Hepatocyte (in vitro differentiated cells): ENCODE measurements at regions not wholly inside any gene's neighbourhood (a gene's known extent, or its start where the extent isn't known, plus 50 kb on each side); places are given as distances from the start of the nearest gene placed in this dataset.

Source experiments
- DNase-seq: peaks from one replicate; pipeline ENCODE4 v3.0.0-alpha.2; 2016; ENCODE audit warnings: low spot score
- H2AFZ ChIP-seq: fragments of 200-600 bp; sonication (generic); 2 replicates; pipeline ENCODE4 v1.6.0; 2016; ENCODE audit warnings: antibody characterized with exemption, mild to moderate bottlenecking
- H3K27ac ChIP-seq: fragments of 200-600 bp; sonication (generic); 2 replicates; pipeline ENCODE4 v1.5.1; 2016; ENCODE audit warnings: mild to moderate bottlenecking
- H3K27me3 ChIP-seq: fragments of 200-600 bp; sonication (generic); 2 replicates; pipeline ENCODE4 v1.6.1; 2016
- H3K36me3 ChIP-seq: fragments of 200-600 bp; sonication (generic); replicated peaks from 2 replicates; pipeline ENCODE4 v1.5.1; 2016; ENCODE audit warnings: low read depth; ENCODE audit not compliant: insufficient read depth
- H3K4me1 ChIP-seq: fragments of 200-600 bp; sonication (generic); 2 replicates; pipeline ENCODE4 v1.5.1; 2016; ENCODE audit warnings: mild to moderate bottlenecking, moderate library complexity; ENCODE audit not compliant: insufficient read depth
- H3K4me2 ChIP-seq: fragments of 200-600 bp; sonication (generic); 2 replicates; pipeline ENCODE4 v1.6.0; 2016
- H3K4me3 ChIP-seq: fragments of 200-600 bp; sonication (generic); 2 replicates; pipeline ENCODE4 v1.5.1; 2016; ENCODE audit warnings: mild to moderate bottlenecking
- H3K79me2 ChIP-seq: fragments of 200-600 bp; sonication (generic); 2 replicates; pipeline ENCODE4 v1.6.0; 2017; ENCODE audit warnings: mild to moderate bottlenecking
- H3K9me2 ChIP-seq: fragments of 200-600 bp; sonication (generic); replicated peaks from 2 replicates; pipeline ENCODE4 v1.6.0; 2017; ENCODE audit warnings: mild to moderate bottlenecking; ENCODE audit not compliant: insufficient read depth
- H3K9me3 ChIP-seq: fragments of 200-600 bp; sonication (generic); 2 replicates; pipeline ENCODE4 v1.5.1; 2016; ENCODE audit warnings: low read depth, mild to moderate bottlenecking
- H4K20me1 ChIP-seq: fragments of 200-600 bp; sonication (generic); 2 replicates; pipeline ENCODE4 v1.6.0; 2016; ENCODE audit warnings: mild to moderate bottlenecking; ENCODE audit not compliant: insufficient read depth, poor library complexity, severe bottlenecking
- CTCF ChIP-seq: fragments of 200-600 bp; sonication (generic); IDR thresholded peaks from 2 replicates; pipeline ENCODE4 v1.5.1; 2016; ENCODE audit warnings: antibody characterized with exemption, mild to moderate bottlenecking; ENCODE audit not compliant: poor library complexity
- EZH2 ChIP-seq: fragments of 200-600 bp; sonication (generic); IDR thresholded peaks from 2 replicates; pipeline ENCODE4 v1.6.1; 2016; ENCODE audit warnings: antibody characterized with exemption, mild to moderate bottlenecking, borderline replicate concordance
- EZH2phosphoT487 ChIP-seq: fragments of 200-600 bp; sonication (generic); IDR thresholded peaks from one replicate; pipeline ENCODE4 v1.6.1; 2018; ENCODE audit warnings: antibody characterized with exemption, mild to moderate bottlenecking, low read depth, moderate library complexity; ENCODE audit not compliant: unreplicated experiment, severe bottlenecking
- WGBS: methylation state at CpG from one replicate; pipeline ENCODE4 v1.1.6; 2016; ENCODE audit warnings: low lambda C conversion rate; ENCODE audit errors: missing lambda C conversion rate; 5-methylcytosine and 5-hydroxymethylcytosine counted together

- H3K4me2 ChIP-seq: no peak overlapping the region
- DNase-seq: no peak
- H3K27me3 ChIP-seq: no peaks in the 10 kb centered on the region
- H3K9me3 ChIP-seq: no peaks in the 10 kb centered on the region
- no peaks in the 10 kb centered on the region for H3K9me2 ChIP-seq
- H3K4me1 ChIP-seq: peaks cover 24% of the 10 kb centered on the region
- H3K79me2 ChIP-seq: no peaks in the 10 kb centered on the region
- H2AFZ ChIP-seq: no peak overlapping the region
- no peaks in the 10 kb centered on the region for H4K20me1 ChIP-seq
- TF ChIP-seq EZH2 (no peak), CTCF (no peak), EZH2phosphoT487 (no peak)
- no peaks in the 10 kb centered on the region for H3K36me3 ChIP-seq
- no peak overlapping the region for H3K27ac ChIP-seq
- WGBS: 87% methylated on average over 4 of the region's 4 CpGs
- H3K4me3 ChIP-seq: no peak overlapping the region
Observed at GRCh38 chr2:8482432-8482831, 199.4 kb upstream of the ID2 start.

GRCh38 chr2:8484502-8485283, 197.2 kb upstream of the ID2 start:
- DNase-seq: no peak
- H3K4me1 ChIP-seq: peaks cover 2% of the 10 kb centered on the region
- H2AFZ ChIP-seq: no peak overlapping the region
- 89% methylated on average over 7 of the region's 7 CpGs for WGBS
- no peaks in the 10 kb centered on the region for H3K36me3 ChIP-seq
- H3K27ac ChIP-seq: no peak overlapping the region
- H3K4me3 ChIP-seq: no peak overlapping the region
- H3K4me2 ChIP-seq: no peak overlapping the region
- no peak for TF ChIP-seq EZH2
- TF ChIP-seq CTCF: no peak
- TF ChIP-seq EZH2phosphoT487: no peak
- H3K9me3 ChIP-seq: no peaks in the 10 kb centered on the region
- H4K20me1 ChIP-seq: no peaks in the 10 kb centered on the region
- no peaks in the 10 kb centered on the region for H3K27me3 ChIP-seq
- no peaks in the 10 kb centered on the region for H3K79me2 ChIP-seq
- H3K9me2 ChIP-seq: no peaks in the 10 kb centered on the region

GRCh38 chr2:8485736-8486135, 196.1 kb upstream of the ID2 start:
- Histone ChIP-seq H3K9me2 (no peaks in the 10 kb centered on the region), H3K36me3 (no peaks in the 10 kb centered on the region), H3K79me2 (no peaks in the 10 kb centered on the region), H3K9me3 (no peaks in the 10 kb centered on the region), H3K27me3 (no peaks in the 10 kb centered on the region), H3K4me3 (no peak overlapping the region), H3K4me1 (peaks cover 2% of the 10 kb centered on the region), H2AFZ (no peak overlapping the region), H3K27ac (no peak overlapping the region), H4K20me1 (no peaks in the 10 kb centered on the region), H3K4me2 (no peak overlapping the region)
- WGBS: 89% methylated on average over 2 of the region's 2 CpGs
- no peak for DNase-seq
- TF ChIP-seq CTCF (no peak), EZH2 (no peak), EZH2phosphoT487 (no peak)
